ENCODE measurements at regions not wholly inside any gene's neighbourhood (a gene's known extent, or its start where the extent isn't known, plus 50 kb on each side); places are given as distances from the start of the nearest gene placed in this dataset.
"Not testable (repeated sequence)": the region's sequence is repeated elsewhere in the genome, so short reads cannot be mapped to it uniquely, and the experiment has no call there.

- Mint-ChIP-seq H3K36me3 (ENCODE audit: low read depth) (no peaks in the 10 kb centered on the region), H3K4me1 (no peaks in the 10 kb centered on the region), H3K9me3 (peaks cover 31% of the 10 kb centered on the region), H3K27me3 (no peaks in the 10 kb centered on the region), H3K4me3 (no peak overlapping the region), H3K27ac (no peak overlapping the region)
- no peak for DNase-seq
- no peak for ATAC-seq
Measured at GRCh38 chr2:34545486-34546136, 946.5 kb upstream of the FAM98A start.

- H3K9me3 Mint-ChIP-seq, result peaks cover 29% of the 10 kb centered on the region
- H3K4me1 Mint-ChIP-seq, result no peaks in the 10 kb centered on the region
- no peak for ATAC-seq
- DNase-seq, result no peak
- H3K36me3 Mint-ChIP-seq (ENCODE audit: low read depth), result no peaks in the 10 kb centered on the region
- no peak overlapping the region for H3K27ac Mint-ChIP-seq
- no peaks in the 10 kb centered on the region for H3K27me3 Mint-ChIP-seq
- H3K4me3 Mint-ChIP-seq, result no peak overlapping the region
Measured at GRCh38 chr2:34534761-34535160, 935.7 kb upstream of the FAM98A start.

GRCh38 chr2:34534341-34534740 lies 935.2 kb upstream of the FAM98A start:
- H3K27me3 Mint-ChIP-seq, result no peaks in the 10 kb centered on the region
- H3K9me3 Mint-ChIP-seq, result peaks cover 24% of the 10 kb centered on the region
- DNase-seq (no peak), ATAC-seq (no peak)
- no peak overlapping the region for H3K4me3 Mint-ChIP-seq
- no peaks in the 10 kb centered on the region for H3K36me3 Mint-ChIP-seq (ENCODE audit: low read depth)
- H3K27ac Mint-ChIP-seq, result no peak overlapping the region
- H3K4me1 Mint-ChIP-seq, result no peaks in the 10 kb centered on the region

GRCh38 chr2:34533585-34534183 lies 934.6 kb upstream of the FAM98A start:
- H3K36me3 Mint-ChIP-seq (ENCODE audit: low read depth), result no peaks in the 10 kb centered on the region
- H3K4me1 Mint-ChIP-seq, result no peaks in the 10 kb centered on the region
- H3K27ac Mint-ChIP-seq, result no peak overlapping the region
- H3K4me3 Mint-ChIP-seq, result no peak overlapping the region
- peaks cover 18% of the 10 kb centered on the region for H3K9me3 Mint-ChIP-seq
- no peak for DNase-seq
- no peaks in the 10 kb centered on the region for H3K27me3 Mint-ChIP-seq
- ATAC-seq, result no peak

GRCh38 chr2:34529965-34530364 lies 930.9 kb upstream of the FAM98A start:
- ATAC-seq (no peak), DNase-seq (no peak)
- Mint-ChIP-seq H3K4me1 (no peaks in the 10 kb centered on the region), H3K9me3 (peaks cover 4% of the 10 kb centered on the region), H3K27ac (no peak overlapping the region), H3K36me3 (ENCODE audit: low read depth) (no peaks in the 10 kb centered on the region), H3K4me3 (no peak overlapping the region), H3K27me3 (no peaks in the 10 kb centered on the region)

GRCh38 chr2:34523958-34524514 lies 924.9 kb upstream of the FAM98A start:
- no peak for DNase-seq
- H3K4me1 Mint-ChIP-seq, result no peaks in the 10 kb centered on the region
- no peak overlapping the region for H3K4me3 Mint-ChIP-seq
- no peaks in the 10 kb centered on the region for H3K27me3 Mint-ChIP-seq
- no peak overlapping the region for H3K27ac Mint-ChIP-seq
- H3K9me3 Mint-ChIP-seq, result peaks cover 5% of the 10 kb centered on the region
- no peaks in the 10 kb centered on the region for H3K36me3 Mint-ChIP-seq (ENCODE audit: low read depth)
- ATAC-seq, result no peak

GRCh38 chr2:34519659-34520058 lies 920.6 kb upstream of the FAM98A start:
- no peaks in the 10 kb centered on the region for H3K4me1 Mint-ChIP-seq
- peaks cover 20% of the 10 kb centered on the region for H3K9me3 Mint-ChIP-seq
- no peaks in the 10 kb centered on the region for H3K36me3 Mint-ChIP-seq (ENCODE audit: low read depth)

GRCh38 chr2:34498561-34498960 lies 899.5 kb upstream of the FAM98A start:
- no peaks in the 10 kb centered on the region for H3K4me1 Mint-ChIP-seq
- no peak overlapping the region for H3K27ac Mint-ChIP-seq
- no peaks in the 10 kb centered on the region for H3K36me3 Mint-ChIP-seq (ENCODE audit: low read depth)
- DNase-seq (no peak), ATAC-seq (no peak)
- H3K9me3 Mint-ChIP-seq, result no peaks in the 10 kb centered on the region
- no peaks in the 10 kb centered on the region for H3K27me3 Mint-ChIP-seq
- no peak overlapping the region for H3K4me3 Mint-ChIP-seq

More at GRCh38 chr2:34519659-34520058, 920.6 kb upstream of the FAM98A start:
- no peak overlapping the region for H3K4me3 Mint-ChIP-seq
- DNase-seq (no peak), ATAC-seq (no peak)
- H3K27ac Mint-ChIP-seq, result no peak overlapping the region
- no peaks in the 10 kb centered on the region for H3K27me3 Mint-ChIP-seq

- not testable (repeated sequence) for H3K36me3 Mint-ChIP-seq (ENCODE audit: low read depth); ATAC-seq; H3K27me3 Mint-ChIP-seq; H3K4me3 Mint-ChIP-seq; H3K4me1 Mint-ChIP-seq; H3K27ac Mint-ChIP-seq; H3K9me3 Mint-ChIP-seq; DNase-seq
Measured at GRCh38 chr2:34494192-34494591, 895.1 kb upstream of the FAM98A start.

GRCh38 chr2:34492561-34493455 lies 893.7 kb upstream of the FAM98A start:
- no peak for ATAC-seq
- Mint-ChIP-seq H3K27ac (no peak overlapping the region), H3K36me3 (ENCODE audit: low read depth) (no peaks in the 10 kb centered on the region), H3K9me3 (no peaks in the 10 kb centered on the region), H3K4me3 (no peak overlapping the region), H3K4me1 (no peaks in the 10 kb centered on the region), H3K27me3 (no peaks in the 10 kb centered on the region)
- no peak for DNase-seq

GRCh38 chr2:34486965-34487364 lies 887.9 kb upstream of the FAM98A start:
- Mint-ChIP-seq H3K4me3 (no peak overlapping the region), H3K27me3 (no peaks in the 10 kb centered on the region), H3K9me3 (no peaks in the 10 kb centered on the region), H3K27ac (no peak overlapping the region), H3K4me1 (no peaks in the 10 kb centered on the region), H3K36me3 (ENCODE audit: low read depth) (no peaks in the 10 kb centered on the region)
- ATAC-seq (no peak), DNase-seq (no peak)

- ATAC-seq, result no peak
- no peaks in the 10 kb centered on the region for H3K9me3 Mint-ChIP-seq
- no peak overlapping the region for H3K27ac Mint-ChIP-seq
- no peaks in the 10 kb centered on the region for H3K4me1 Mint-ChIP-seq
- H3K27me3 Mint-ChIP-seq, result no peaks in the 10 kb centered on the region
- no peak for DNase-seq
- no peak overlapping the region for H3K4me3 Mint-ChIP-seq
- no peaks in the 10 kb centered on the region for H3K36me3 Mint-ChIP-seq (ENCODE audit: low read depth)
Measured at GRCh38 chr2:34481542-34481941, 882.4 kb upstream of the FAM98A start.

GRCh38 chr2:34480366-34480765 lies 881.3 kb upstream of the FAM98A start:
- H3K4me1 Mint-ChIP-seq, result no peaks in the 10 kb centered on the region
- H3K9me3 Mint-ChIP-seq, result no peaks in the 10 kb centered on the region
- H3K27ac Mint-ChIP-seq, result no peak overlapping the region
- H3K4me3 Mint-ChIP-seq, result no peak overlapping the region
- H3K27me3 Mint-ChIP-seq, result no peaks in the 10 kb centered on the region
- ATAC-seq (no peak), DNase-seq (no peak)
- no peaks in the 10 kb centered on the region for H3K36me3 Mint-ChIP-seq (ENCODE audit: low read depth)

- Mint-ChIP-seq H3K27ac (no peak overlapping the region), H3K9me3 (peaks cover 3% of the 10 kb centered on the region), H3K4me3 (no peak overlapping the region), H3K27me3 (no peaks in the 10 kb centered on the region), H3K36me3 (ENCODE audit: low read depth) (no peaks in the 10 kb centered on the region), H3K4me1 (no peaks in the 10 kb centered on the region)
- ATAC-seq (no peak), DNase-seq (no peak)
Measured at GRCh38 chr2:34475156-34475555, 876.1 kb upstream of the FAM98A start.

- Mint-ChIP-seq H3K4me1 (no peaks in the 10 kb centered on the region), H3K27ac (no peak overlapping the region), H3K9me3 (peaks cover 4% of the 10 kb centered on the region), H3K4me3 (no peak overlapping the region), H3K36me3 (ENCODE audit: low read depth) (no peaks in the 10 kb centered on the region), H3K27me3 (no peaks in the 10 kb centered on the region)
- ATAC-seq, result no peak
- DNase-seq, result no peak
Measured at GRCh38 chr2:34474646-34475045, 875.5 kb upstream of the FAM98A start.
